IgD-negative memory B cell (primary cell): ENCODE measurements at regions not wholly inside any gene's neighbourhood (a gene's known extent, or its start where the extent isn't known, plus 50 kb on each side); places are given as distances from the start of the nearest gene placed in this dataset.
"Not testable (repeated sequence)": the region's sequence is repeated elsewhere in the genome, so short reads cannot be mapped to it uniquely, and the experiment has no call there.

Experiments
- H3K27ac Mint-ChIP-seq, 3 donors: one replicate each; pipeline ENCODE4 v1.8.0; 2020 to 2022; ENCODE audit warnings: mild to moderate bottlenecking in 3 of 3, mixed read lengths in 3 of 3, moderate library complexity in 1 of 3
- H3K27me3 Mint-ChIP-seq: one replicate; pipeline ENCODE4 v1.8.0; 2021; ENCODE audit warnings: mixed read lengths
- H3K36me3 Mint-ChIP-seq: one replicate; pipeline ENCODE4 v1.8.0; 2020; ENCODE audit warnings: mild to moderate bottlenecking, mixed read lengths
- H3K4me1 Mint-ChIP-seq, 3 donors: one replicate each; pipeline ENCODE4 v1.8.0; 2020 to 2022; ENCODE audit warnings: mixed read lengths in 3 of 3, mild to moderate bottlenecking in 1 of 3
- H3K4me3 Mint-ChIP-seq, 4 donors: one replicate each; pipeline ENCODE4 v1.8.0; 2020 to 2022; ENCODE audit warnings: mild to moderate bottlenecking in 4 of 4, mixed read lengths in 4 of 4, moderate library complexity in 3 of 4
- H3K9me3 Mint-ChIP-seq, 3 donors: one replicate each; pipeline ENCODE4 v1.8.0; 2020 to 2021; ENCODE audit warnings: mixed read lengths in 3 of 3, mild to moderate bottlenecking in 1 of 3

DNA sequence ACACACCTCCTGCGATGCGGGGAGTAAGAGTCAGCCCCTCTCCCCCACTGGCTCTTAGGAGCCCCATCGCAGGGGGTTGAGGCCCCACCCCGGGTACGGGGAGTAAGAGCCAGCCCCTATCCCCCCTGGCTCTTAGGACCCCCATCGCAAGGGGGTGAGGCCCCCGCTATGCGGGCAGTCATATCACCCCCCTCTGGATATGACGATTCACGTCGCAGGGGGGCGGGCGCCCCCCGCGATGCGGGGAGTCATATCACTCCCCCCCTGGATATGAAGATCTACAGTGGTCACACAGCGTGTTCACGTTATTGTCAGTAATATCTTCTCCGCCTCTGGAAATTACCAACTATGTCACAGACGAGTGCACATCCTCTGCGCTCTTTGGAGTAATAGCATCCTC lies 61.1 kb downstream of the DEFB131A start:
- H3K9me3 Mint-ChIP-seq, H3K27me3 Mint-ChIP-seq, H3K4me1 Mint-ChIP-seq, H3K36me3 Mint-ChIP-seq, H3K4me3 Mint-ChIP-seq, H3K27ac Mint-ChIP-seq: not testable (repeated sequence)

- H3K4me1 Mint-ChIP-seq, H3K4me3 Mint-ChIP-seq, H3K36me3 Mint-ChIP-seq, H3K27ac Mint-ChIP-seq, H3K9me3 Mint-ChIP-seq, H3K27me3 Mint-ChIP-seq: not testable (repeated sequence)
Observed at GRCh38 chr4:9506672-9507071, 62.5 kb downstream of the DEFB131A start.

DNA sequence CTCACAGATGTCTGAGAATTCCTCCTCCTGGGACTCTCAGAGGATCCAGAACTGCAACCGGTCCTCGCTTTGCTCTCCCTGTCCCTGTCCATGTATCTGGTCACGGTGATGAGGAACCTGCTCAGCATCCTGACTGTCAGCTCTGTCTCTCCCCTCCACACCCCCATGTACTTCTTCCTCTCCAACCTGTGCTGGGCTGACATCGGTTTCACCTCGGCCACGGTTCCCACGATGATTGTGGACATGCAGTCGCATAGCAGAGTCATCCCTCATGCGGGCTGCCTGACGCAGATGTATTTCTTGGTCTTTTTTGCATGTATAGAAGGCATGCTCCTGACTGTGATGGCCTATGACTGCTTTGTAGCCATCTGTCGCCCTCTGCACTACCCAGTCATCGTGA lies 68.7 kb downstream of the DEFB131A start:
- not testable (repeated sequence) for H3K27me3 Mint-ChIP-seq, H3K4me3 Mint-ChIP-seq

GRCh38 chr4:9519631-9520030 lies 75.4 kb downstream of the DEFB131A start:
- not testable (repeated sequence) for H3K9me3 Mint-ChIP-seq, H3K4me3 Mint-ChIP-seq, H3K4me1 Mint-ChIP-seq, H3K27me3 Mint-ChIP-seq, H3K27ac Mint-ChIP-seq, H3K36me3 Mint-ChIP-seq

More for the DNA sequence above, 68.7 kb downstream of the DEFB131A start:
- H3K27ac Mint-ChIP-seq, H3K4me1 Mint-ChIP-seq, H3K9me3 Mint-ChIP-seq, H3K36me3 Mint-ChIP-seq: not testable (repeated sequence)

DNA sequence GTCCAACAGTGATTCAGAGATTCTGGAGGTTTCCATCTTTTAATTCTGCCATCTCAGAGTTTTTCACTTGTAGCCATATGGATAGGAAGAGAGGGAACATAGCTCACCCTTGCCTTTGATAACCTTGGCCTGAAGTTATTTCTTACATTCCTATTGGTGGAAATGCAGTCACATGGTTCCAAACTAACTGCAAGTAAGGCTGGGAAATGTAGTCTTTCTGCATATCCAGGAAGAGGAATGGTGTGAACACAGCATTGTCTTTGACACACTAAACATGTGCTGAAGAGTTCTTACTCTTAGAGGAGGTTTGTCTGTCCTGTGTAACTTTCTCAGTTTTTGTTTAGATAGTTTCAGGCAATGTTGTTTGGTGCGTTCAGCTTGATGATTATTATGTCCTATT lies 78.7 kb downstream of the DEFB131A start:
- not testable (repeated sequence) for H3K9me3 Mint-ChIP-seq, H3K27me3 Mint-ChIP-seq, H3K27ac Mint-ChIP-seq, H3K36me3 Mint-ChIP-seq, H3K4me1 Mint-ChIP-seq, H3K4me3 Mint-ChIP-seq

GRCh38 chr4:9524406-9524805 lies 80.2 kb downstream of the DEFB131A start:
- not testable (repeated sequence) for H3K36me3 Mint-ChIP-seq, H3K4me3 Mint-ChIP-seq, H3K9me3 Mint-ChIP-seq, H3K27me3 Mint-ChIP-seq, H3K27ac Mint-ChIP-seq, H3K4me1 Mint-ChIP-seq

DNA sequence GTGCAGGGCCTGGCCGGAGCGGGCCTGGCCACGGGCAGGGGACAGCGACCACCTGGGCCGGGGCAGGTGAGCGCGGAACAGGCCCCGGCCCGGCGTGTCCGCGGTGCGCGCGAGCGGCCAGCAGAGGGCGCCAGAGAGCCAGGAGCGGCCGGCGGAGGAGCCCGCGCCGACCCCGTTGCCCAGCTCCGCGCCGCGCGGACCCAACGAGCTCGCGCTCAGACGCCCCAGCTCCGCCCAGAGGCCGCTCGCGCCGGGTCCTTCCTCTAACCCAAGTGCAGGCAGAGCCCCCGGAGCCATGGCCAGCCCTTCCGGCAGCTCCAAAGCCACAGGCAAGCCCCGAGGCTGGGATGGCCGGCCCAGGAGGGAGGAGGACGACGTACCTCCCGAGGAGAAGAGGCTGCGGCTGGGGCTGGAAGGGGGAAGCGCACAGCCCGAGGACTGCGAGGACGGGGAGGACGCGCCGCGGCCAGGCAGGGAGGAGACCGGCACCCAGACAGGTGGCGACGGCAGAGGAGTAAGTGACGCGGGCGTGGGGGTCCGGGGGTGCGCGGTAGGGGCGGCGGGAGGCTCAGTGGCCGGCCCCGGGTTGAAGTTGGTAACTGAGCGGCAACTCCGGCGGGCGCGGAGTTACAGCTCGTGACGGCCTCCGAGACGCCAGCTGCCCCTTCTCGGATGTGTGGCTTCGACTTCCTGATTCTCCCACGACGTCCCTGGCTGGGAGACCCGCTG lies 88.1 kb downstream of the DEFB131A start:
- H3K9me3 Mint-ChIP-seq, H3K27ac Mint-ChIP-seq, H3K4me1 Mint-ChIP-seq, H3K36me3 Mint-ChIP-seq: not testable (repeated sequence)
- H3K27me3 Mint-ChIP-seq: peaks cover 29% of the 10 kb centered on the region
- peak overlapping the region in 2 of 4 donors; percentile 44 to 74 for H3K4me3 Mint-ChIP-seq

- not testable (repeated sequence) for H3K27ac Mint-ChIP-seq, H3K4me1 Mint-ChIP-seq, H3K9me3 Mint-ChIP-seq, H3K36me3 Mint-ChIP-seq
- Mint-ChIP-seq H3K4me3 (peak overlapping the region in 2 of 4 donors; percentile 44 to 77), H3K27me3 (peaks cover 29% of the 10 kb centered on the region)
Observed at GRCh38 chr4:9532863-9533192, 88.6 kb downstream of the DEFB131A start.

DNA sequence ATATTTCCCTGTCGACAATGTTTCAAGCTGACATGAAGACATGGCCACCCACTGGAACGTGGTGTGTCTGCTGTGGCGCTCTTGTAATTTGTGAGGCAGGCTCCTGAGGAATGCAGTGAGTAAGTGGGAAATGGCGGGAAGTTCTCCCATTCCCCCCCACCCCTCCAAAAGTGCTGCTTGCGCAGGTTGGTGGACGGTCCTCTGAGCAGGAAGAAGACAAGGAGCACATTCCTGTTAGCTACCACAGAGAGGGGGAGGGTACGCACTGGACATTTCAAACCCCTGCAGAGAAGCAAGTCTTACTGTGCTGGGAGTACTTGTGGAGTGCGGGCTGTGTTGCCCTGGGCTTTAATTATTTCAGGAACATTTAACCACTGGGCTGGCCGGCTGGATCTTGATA lies 92.9 kb downstream of the DEFB131A start:
- not testable (repeated sequence) for H3K4me3 Mint-ChIP-seq, H3K9me3 Mint-ChIP-seq, H3K36me3 Mint-ChIP-seq, H3K27ac Mint-ChIP-seq, H3K4me1 Mint-ChIP-seq
- H3K27me3 Mint-ChIP-seq: peaks cover 14% of the 10 kb centered on the region

- not testable (repeated sequence) for H3K9me3 Mint-ChIP-seq, H3K4me1 Mint-ChIP-seq, H3K36me3 Mint-ChIP-seq
Observed at GRCh38 chr4:9539939-9540520, 95.8 kb downstream of the DEFB131A start.

DNA sequence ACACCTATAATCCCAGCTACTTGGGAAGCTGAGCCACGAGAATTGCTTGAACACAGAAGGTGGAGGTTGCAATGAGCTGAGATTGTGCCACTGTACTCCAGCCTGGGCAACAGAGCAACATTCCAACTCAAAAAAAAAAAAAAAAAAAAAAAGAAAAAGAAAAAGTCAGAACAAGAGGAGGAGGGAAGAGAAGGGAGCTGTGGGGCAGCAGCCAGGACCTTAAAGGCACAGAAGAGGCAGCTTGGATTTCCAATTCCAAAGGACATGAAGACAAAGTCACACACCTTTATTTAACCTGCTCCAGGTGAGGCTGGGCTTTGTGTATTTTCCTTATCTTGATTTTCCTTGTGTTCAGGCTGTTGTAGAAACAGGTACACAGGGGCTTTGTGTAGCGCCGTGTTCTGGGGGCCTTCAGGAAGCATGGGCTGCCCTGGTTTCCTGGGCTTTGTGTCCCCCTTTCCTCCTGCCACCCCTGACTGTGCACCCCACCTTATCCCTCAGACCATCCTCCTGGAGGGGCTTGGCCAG lies 97.2 kb downstream of the DEFB131A start:
- not testable (repeated sequence) for H3K9me3 Mint-ChIP-seq, H3K4me1 Mint-ChIP-seq, H3K36me3 Mint-ChIP-seq, H3K27ac Mint-ChIP-seq, H3K4me3 Mint-ChIP-seq, H3K27me3 Mint-ChIP-seq

More at GRCh38 chr4:9539939-9540520, 95.8 kb downstream of the DEFB131A start:
- H3K4me3 Mint-ChIP-seq, H3K27ac Mint-ChIP-seq, H3K27me3 Mint-ChIP-seq: not testable (repeated sequence)

DNA sequence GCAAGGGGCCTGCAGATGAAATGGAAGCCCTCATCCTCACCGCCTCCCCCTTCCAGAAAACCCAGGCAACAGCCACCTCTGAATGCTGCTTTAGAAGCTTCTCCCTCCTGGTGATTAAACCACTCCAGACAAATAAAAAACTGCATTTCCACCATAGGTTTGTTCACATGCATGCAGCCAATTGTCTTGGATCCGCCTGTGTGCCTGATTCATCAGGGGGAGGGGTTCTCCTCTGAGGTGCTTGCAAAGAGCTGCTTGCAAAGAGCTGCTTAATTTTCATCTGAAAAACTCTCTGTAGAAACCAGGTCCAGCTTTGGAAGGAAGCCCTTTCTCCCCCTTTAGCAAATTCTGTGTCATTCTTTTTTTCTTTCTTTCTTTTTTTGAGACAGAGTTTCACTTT lies 100.6 kb downstream of the DEFB131A start:
- not testable (repeated sequence) for H3K27me3 Mint-ChIP-seq, H3K27ac Mint-ChIP-seq, H3K4me1 Mint-ChIP-seq, H3K9me3 Mint-ChIP-seq, H3K4me3 Mint-ChIP-seq, H3K36me3 Mint-ChIP-seq

DNA sequence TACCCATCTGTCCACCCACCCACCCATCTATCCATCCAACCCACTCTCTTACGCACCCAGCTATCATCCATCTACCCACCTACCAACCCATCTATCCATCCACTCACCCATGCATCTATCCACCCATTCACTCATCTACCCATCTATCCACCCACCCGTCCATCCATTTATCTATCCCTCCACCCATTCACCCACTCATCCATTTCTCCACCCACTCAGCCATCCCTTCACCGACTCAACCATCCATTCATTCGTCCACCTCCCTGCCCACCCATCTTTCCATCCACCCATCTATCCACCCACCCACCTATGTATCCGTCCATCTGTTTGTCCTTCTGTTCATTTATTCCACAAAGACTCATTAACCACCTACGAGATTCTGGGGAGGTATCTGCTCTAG lies 103.3 kb downstream of the DEFB131A start:
- not testable (repeated sequence) for H3K36me3 Mint-ChIP-seq, H3K27me3 Mint-ChIP-seq, H3K4me1 Mint-ChIP-seq, H3K4me3 Mint-ChIP-seq, H3K9me3 Mint-ChIP-seq, H3K27ac Mint-ChIP-seq

DNA sequence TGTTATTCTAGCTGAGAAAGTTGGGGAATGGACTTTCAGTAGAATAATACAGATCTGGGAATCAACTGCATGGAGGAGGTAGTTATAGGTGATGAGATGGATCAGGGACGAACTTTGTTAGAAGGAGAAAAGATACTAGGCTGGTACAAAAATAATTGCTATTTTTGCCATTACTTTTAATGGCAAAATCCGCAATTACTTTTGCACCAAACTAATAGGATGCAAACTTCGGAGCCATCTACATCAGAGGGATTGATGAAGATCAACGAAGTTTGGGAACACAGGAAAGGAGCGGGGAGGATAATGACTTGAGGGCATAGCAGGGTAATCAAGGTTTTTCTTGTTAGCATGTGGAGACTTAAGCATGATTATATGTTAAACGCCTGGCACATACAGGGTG lies 111.9 kb downstream of the DEFB131A start:
- H3K4me3 Mint-ChIP-seq, H3K27me3 Mint-ChIP-seq, H3K27ac Mint-ChIP-seq, H3K9me3 Mint-ChIP-seq, H3K4me1 Mint-ChIP-seq, H3K36me3 Mint-ChIP-seq: not testable (repeated sequence)

GRCh38 chr4:9577869-9578268 lies 133.7 kb downstream of the DEFB131A start:
- H3K9me3 Mint-ChIP-seq: peaks cover 8 to 29% (median 18%) of the 10 kb centered on the region in 3 donors
- not testable (repeated sequence) for H3K27me3 Mint-ChIP-seq, H3K4me3 Mint-ChIP-seq, H3K27ac Mint-ChIP-seq, H3K36me3 Mint-ChIP-seq, H3K4me1 Mint-ChIP-seq

- not testable (repeated sequence) for H3K27ac Mint-ChIP-seq, H3K4me1 Mint-ChIP-seq, H3K27me3 Mint-ChIP-seq, H3K4me3 Mint-ChIP-seq, H3K36me3 Mint-ChIP-seq
- peaks cover 6 to 14% (median 9%) of the 10 kb centered on the region in 3 donors for H3K9me3 Mint-ChIP-seq
Observed at GRCh38 chr4:9582880-9583279, 138.7 kb downstream of the DEFB131A start.

DNA sequence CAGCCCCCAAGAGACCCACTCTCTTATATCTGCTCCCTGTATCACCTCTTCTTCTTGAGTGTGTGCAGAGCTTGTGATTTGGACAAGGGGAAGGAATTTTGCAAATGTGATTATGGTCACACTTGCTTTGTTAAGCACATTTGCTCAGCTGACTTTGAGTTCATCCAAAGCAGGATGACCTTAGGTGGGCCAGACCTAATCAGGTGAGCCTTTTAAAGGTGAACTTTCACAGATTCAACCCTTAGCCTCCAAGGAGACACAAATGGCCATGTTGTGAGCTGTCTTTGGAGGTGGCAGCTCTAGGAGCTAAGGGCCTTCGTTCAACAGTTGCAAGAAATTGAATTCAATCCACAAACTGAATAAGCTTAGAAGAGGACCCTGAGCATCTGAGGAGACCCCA lies 147.8 kb downstream of the DEFB131A start:
- Mint-ChIP-seq H3K4me3 (no peak overlapping the region), H3K36me3 (no peaks in the 10 kb centered on the region), H3K4me1 (no peaks in the 10 kb centered on the region)

More for the DNA sequence above, 147.8 kb downstream of the DEFB131A start:
- no peaks in the 10 kb centered on the region for H3K27me3 Mint-ChIP-seq
- H3K27ac Mint-ChIP-seq: no peak overlapping the region
- peaks cover 0 to 4% (median 0%) of the 10 kb centered on the region in 3 donors for H3K9me3 Mint-ChIP-seq
